GM21381 (cell line): ENCODE measurements at regions not wholly inside any gene's neighbourhood (a gene's known extent, or its start where the extent isn't known, plus 50 kb on each side); places are given as distances from the start of the nearest gene placed in this dataset.
"Not testable (repeated sequence)": the region's sequence is repeated elsewhere in the genome, so short reads cannot be mapped to it uniquely, and the experiment has no call there.

Source experiments
- ATAC-seq: cut with Tn5 transposase; IDR thresholded peaks from one replicate; pipeline ENCODE4 v1.9.1; 2021; ENCODE audit warnings: mild to moderate bottlenecking, moderate library complexity; ENCODE audit not compliant: unreplicated experiment

DNA sequence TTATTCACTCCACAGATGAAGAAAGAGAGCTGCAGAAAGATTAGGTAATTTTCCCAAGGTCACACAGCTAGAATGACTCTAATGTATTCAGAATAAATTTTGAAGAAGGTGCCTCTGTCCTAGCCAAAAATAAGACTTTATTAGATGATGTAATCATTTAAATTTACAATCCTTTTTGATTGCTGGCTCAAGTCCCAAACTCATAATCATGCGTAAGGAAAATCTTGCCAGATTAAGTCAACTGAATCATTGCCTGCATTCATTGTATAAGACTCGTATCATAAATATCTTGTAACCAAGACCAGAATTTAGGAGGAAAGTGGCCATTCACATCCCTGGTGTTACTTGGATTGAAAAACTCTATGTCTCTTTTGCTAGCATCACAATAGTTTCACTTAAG, 53.1 kb upstream of the STK39 start:
- no peak for ATAC-seq

DNA sequence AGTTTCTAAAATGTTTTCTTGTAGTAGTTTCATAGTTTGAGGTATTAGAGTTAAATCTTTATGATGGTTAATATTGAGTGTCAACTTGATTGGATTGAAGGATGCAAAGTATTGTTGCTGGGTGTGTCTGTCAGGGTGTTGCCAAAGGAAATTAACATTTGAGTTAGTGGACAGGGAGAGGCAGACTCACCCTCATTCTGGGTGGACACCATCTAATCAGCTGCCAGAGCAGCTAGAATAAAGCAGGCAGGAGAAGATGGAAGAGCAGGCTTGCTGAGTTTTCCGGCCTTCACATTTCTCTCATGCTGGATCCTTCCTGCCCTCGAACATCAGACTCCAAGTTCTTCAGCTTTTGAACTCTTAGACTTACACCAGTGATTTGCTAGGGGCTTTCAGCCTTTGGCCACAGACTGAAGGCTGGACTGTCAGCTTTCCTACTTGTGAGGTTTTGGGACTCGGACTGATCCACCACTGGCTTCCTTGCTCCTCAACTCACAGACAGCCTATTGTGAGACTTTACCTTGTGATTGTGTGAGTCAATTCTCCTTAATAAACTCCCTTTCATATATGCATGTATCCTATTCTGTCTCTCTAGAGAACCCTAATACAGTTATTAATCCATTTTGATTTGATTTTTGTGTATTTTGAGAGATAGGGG, 56.8 kb upstream of the STK39 start:
- no peak for ATAC-seq

- no peak for ATAC-seq
Measured at GRCh38 chr2:168307379-168307778, 60.0 kb upstream of the STK39 start.

GRCh38 chr2:168310580-168310979, 63.2 kb upstream of the STK39 start:
- no peak for ATAC-seq

DNA sequence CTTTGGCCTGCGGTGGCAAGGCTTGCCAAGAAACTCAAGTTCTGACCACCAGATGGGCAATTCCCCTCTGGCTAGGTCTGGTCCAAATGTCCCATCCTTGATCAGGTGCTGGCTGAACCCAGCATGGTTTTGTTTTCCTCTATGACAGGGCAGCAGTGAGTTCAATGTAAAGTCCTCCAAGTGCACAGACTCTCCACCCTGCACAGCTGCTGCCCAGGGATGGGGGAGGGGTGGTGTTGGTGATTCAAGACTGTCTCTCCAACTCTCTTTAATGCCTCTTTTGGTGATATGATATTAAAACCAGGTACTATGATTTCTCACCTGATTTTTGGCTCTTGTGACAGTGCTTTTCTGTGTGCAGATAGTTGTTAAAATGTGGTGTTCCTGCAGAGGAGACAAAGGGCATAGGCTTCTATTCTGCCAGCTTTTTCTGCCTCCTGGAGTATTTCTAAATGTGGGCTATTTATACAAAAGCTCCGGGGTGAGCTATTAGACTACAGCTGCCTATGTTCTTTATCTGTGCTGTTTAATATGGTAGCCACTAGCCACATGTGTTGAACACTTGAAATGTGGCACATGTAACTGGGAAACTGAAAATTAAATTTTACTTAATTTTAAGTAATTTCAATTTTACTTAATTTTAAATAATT, 64.0 kb upstream of the STK39 start:
- ATAC-seq: no peak

DNA sequence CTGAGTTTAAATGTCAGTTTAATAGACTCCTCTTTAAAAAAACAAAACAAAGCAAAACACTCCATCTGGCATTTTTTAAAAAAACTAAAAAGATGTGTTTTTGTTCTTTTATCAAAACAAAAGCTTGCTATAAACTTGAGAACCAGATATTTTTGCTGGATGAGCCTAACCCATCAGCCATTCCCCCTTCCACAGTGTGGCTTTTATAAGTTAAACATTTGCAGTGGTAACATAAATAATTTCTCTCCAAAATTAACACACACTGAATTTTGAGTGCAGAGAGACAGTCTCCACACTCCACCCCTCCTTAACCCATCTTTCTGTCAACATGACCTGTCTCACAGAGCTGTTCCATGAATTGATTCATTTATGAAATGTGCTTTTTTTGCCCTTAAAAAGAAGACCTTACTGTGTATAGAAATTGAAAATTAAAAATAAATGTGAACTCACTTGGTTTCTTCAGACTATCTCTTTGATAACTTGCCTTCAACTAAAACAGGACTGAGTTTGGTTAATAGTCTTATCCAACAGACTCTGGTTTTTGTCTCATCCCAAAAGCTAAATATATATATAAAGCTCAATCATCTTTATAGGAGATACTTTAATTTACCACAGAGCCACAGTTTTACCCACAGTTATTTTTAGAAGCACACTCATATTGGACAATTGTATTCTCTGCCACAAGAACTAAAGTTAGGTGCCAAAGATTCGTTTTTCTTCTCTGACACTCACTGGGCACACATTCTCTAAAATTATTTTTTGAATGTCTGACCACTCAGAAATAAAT, 64.8 kb upstream of the STK39 start:
- ATAC-seq: no peak

GRCh38 chr2:168314236-168314635, 66.8 kb upstream of the STK39 start:
- ATAC-seq: no peak

DNA sequence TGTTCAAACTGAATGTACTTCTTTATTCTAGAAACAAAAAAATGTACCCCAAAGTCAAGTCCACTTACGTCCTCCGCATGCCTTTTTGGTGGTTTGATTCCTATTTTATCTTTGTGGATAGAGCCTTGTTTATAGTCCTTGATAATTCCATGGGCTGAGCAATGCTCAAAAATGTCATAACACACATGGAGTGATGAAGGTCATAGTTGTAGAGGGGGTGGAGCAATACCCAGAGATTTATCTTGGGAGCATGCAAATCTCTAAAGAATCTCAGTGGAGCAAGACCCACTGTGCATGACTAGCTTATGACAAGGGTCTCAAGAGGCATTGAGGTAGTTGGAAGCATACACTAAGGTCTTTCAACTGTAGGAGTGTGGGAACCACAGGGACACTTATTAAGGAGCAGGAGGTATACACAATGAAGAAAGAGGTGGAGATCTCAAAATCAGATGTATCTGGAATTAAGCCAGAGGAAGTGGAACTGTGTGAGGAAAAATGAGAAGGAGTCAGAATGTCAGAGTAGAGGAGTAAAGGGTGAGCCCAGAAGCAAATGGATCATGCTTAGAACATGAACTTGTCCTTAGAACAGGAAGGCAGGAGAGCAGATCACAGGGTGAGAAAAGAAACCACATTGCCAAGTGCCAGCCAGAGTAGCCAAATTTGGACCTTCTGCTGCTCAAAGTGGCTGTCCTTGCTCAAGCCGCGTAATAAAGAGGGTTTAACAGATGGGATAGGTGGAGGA, 68.1 kb upstream of the STK39 start:
- ATAC-seq: no peak

DNA sequence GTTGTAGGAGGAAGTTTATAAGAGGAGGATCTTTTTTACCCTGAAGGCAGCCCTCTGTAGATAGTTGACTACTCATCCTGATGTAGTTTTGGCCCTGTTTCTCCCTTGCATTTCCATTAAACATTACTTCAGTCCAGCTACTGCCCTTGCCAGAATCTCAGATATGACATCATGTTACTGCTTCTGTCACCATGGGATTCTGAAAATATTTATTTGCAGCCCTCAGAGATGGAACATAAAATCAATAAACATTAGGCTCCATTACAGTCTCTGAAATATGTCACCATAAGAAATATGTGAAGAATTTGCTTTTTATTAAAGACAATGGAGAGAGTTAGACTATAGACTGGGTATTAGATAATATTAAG, 68.7 kb upstream of the STK39 start:
- no peak for ATAC-seq

- ATAC-seq: no peak
Measured at GRCh38 chr2:168317282-168317681, 69.9 kb upstream of the STK39 start.

GRCh38 chr2:168320267-168320666, 72.9 kb upstream of the STK39 start:
- ATAC-seq: no peak

GRCh38 chr2:168322325-168323007, 75.1 kb upstream of the STK39 start:
- no peak for ATAC-seq

DNA sequence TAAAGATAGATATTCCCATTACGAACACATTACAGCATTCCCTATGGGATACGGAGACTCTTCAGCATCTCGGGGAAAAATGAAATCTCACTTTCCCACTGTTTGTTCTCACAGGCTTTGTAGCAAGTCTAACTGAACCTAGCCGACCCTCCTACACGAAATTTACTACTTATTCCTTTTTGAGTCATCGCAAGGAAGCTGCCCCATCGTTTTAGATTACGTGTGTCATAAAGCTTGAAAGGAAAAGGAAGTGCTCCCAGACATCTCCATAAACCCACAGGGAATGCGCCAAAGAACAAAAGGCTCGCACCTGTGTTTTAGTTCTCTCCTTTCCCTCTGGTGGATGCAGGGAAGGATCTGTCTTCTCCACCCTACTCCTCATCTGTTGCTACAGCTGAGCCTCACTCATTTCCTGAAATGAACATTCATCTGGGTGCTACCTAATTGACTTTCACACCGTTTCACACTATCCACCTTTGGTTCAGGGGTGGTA, 76.2 kb upstream of the STK39 start:
- ATAC-seq: no peak

- ATAC-seq: no peak
Measured at GRCh38 chr2:168326572-168326971, 79.2 kb upstream of the STK39 start.

GRCh38 chr2:168327328-168327727, 79.9 kb upstream of the STK39 start:
- ATAC-seq: no peak

DNA sequence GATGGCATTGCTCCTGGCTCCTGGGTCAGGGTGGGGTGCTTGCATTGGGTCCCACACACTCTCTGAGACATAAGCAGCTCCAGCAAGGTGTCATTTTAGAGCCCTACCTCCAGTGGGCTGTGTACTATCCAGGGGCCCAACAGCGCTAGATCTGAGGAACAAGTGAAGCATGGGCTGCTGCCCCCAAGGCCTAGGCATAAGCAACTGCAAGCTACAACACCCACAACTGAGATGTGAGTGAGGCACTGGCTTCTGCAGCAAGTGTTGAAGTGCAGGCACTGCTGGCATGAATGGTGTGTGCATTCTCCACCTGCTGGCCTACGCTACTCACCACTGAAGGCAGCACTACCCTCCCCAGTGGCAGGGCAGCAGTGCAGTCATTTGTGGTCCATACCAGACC, 81.0 kb upstream of the STK39 start:
- ATAC-seq: no peak

GRCh38 chr2:168330624-168331423, 83.4 kb upstream of the STK39 start:
- no peak for ATAC-seq

GRCh38 chr2:168335254-168335653, 87.9 kb upstream of the STK39 start:
- ATAC-seq: not testable (repeated sequence)

DNA sequence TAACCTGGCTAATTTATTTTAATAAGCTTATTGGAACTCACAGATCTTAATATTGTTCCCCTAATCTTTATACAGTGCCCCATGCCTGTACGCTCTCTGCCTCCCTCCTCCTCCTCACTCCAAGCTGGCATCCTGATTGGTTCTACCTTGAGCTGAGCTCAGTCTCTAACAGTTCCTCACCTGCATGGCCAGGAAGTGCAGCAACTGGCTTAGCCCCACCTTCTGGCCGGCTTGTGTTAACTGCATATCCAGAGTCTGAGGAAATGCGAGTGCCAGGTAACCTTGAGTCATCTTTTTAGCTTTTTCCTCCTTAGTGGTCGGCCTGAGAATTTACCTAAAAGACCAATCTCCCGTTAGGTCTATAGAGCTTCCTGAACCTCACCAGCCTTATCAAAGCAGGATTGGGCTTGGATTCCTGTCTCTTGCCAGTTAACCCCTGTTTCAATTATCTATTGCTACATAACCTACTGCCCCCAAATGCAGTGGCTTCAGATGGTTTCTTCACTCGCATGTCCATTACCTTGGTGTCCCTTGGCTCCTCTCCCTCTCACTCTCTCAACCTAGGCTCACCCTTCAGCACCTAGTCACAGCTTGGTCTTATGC, 89.5 kb upstream of the STK39 start:
- peak; percentile 72 for ATAC-seq
